ENCODE measurements at regions not wholly inside any gene's neighbourhood (a gene's known extent, or its start where the extent isn't known, plus 50 kb on each side); places are given as distances from the start of the nearest gene placed in this dataset.

GRCh38 chr10:108132303-108132702 lies 967.8 kb upstream of the SORCS1 start:
- H3K36me3 Mint-ChIP-seq = no peaks in the 10 kb centered on the region
- peaks cover 13% of the 10 kb centered on the region for H3K9me3 Mint-ChIP-seq
- ATAC-seq = no peak
- DNase-seq (ENCODE audit: low spot score in 2 of 2) = no peak
- no peak overlapping the region for H3K4me3 Mint-ChIP-seq
- H3K4me1 Mint-ChIP-seq = no peaks in the 10 kb centered on the region
- H3K27ac Mint-ChIP-seq = no peak overlapping the region

- ATAC-seq = no peak
- Mint-ChIP-seq H3K9me3 (peaks cover 14% of the 10 kb centered on the region), H3K4me1 (no peaks in the 10 kb centered on the region), H3K4me3 (no peak overlapping the region), H3K27ac (no peak overlapping the region), H3K36me3 (no peaks in the 10 kb centered on the region)
- no peak for DNase-seq (ENCODE audit: low spot score in 2 of 2)
Observed at GRCh38 chr10:108130575-108130974, 966.1 kb upstream of the SORCS1 start.

DNA sequence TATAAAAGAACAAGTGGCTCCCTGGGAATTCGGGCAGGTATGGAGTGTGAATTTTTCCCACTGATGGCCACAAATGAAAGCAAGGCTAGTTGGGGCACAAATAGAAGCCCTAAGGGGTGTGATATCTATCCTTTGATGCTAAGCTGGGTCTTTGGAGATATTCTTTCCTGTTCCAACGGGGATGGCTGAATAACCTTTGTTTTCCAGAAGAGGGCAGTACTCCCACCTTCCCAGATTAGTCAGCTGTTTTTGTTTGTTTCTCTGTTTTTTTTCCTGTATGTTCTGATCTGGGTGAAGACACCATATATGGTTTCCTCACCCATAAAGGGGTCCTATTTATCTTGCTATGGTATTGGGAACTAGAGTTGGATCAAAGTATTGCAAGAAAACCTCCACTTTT lies 947.7 kb upstream of the SORCS1 start:
- no peak overlapping the region for H3K4me3 Mint-ChIP-seq
- peaks cover 8% of the 10 kb centered on the region for H3K9me3 Mint-ChIP-seq
- DNase-seq (ENCODE audit: low spot score in 2 of 2) (no peak), ATAC-seq (no peak)
- no peak overlapping the region for H3K27ac Mint-ChIP-seq
- no peaks in the 10 kb centered on the region for H3K36me3 Mint-ChIP-seq
- H3K4me1 Mint-ChIP-seq = no peaks in the 10 kb centered on the region

- Mint-ChIP-seq H3K36me3 (no peaks in the 10 kb centered on the region), H3K4me3 (no peak overlapping the region), H3K4me1 (no peaks in the 10 kb centered on the region), H3K9me3 (peaks cover 27% of the 10 kb centered on the region), H3K27ac (no peak overlapping the region)
- no peak for DNase-seq (ENCODE audit: low spot score in 2 of 2)
- no peak for ATAC-seq
Observed at GRCh38 chr10:108104551-108105156, 940.1 kb upstream of the SORCS1 start.

GRCh38 chr10:108097258-108097657 lies 932.8 kb upstream of the SORCS1 start:
- Mint-ChIP-seq H3K27ac (no peak overlapping the region), H3K4me3 (no peak overlapping the region), H3K9me3 (peaks cover 20% of the 10 kb centered on the region), H3K4me1 (no peaks in the 10 kb centered on the region), H3K36me3 (no peaks in the 10 kb centered on the region)
- no peak for DNase-seq (ENCODE audit: low spot score in 2 of 2)
- ATAC-seq = no peak

DNA sequence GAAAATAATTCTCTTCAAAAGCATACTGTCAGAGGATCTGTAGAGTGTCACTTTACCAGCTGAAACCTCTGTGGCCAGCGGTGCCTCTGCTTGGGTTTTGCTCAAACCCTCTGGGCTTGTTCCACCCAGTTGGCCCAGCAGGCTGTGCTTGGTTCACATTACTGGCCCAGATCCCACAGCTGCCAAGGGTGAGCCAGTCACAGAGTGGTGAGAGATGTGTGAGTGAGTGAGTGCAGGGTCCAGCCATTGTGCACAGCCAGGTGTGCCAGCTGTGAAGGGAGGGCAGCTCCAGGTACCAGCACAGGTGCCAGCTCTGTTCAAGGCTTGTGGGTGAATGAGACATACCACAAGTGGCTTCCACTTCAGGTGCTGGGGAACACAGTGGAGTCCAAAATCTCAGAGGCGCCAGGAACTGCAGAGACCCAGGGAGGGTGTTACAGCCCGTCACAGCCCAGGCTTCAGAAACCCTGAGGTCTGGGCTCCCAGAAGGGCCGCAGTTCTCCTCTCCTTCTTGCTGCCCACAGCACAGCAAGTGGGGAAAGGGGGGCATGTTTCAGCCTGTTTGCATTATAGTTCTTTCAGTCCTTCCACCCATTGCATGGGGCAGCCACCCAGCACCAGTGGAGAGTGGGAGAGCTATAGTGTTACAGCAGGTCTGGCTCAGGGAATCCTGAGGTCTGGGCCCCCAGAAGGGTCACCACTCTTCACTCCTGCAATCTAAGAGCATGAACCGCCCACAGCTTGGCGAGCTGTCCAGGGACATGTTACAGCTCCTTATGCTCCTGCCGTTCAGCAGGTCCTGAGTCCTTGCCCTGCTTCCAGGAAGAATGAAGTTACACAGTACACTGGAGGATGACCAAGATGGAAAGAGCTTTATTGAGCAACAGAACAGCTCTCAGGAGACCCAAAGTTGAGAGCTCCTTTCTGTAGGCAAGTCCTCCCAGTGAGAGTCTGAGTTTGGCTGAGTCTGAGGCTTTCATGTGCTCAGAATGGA lies 931.7 kb upstream of the SORCS1 start:
- ATAC-seq (no peak), DNase-seq (ENCODE audit: low spot score in 2 of 2) (no peak)
- H3K4me1 Mint-ChIP-seq = no peaks in the 10 kb centered on the region
- H3K27ac Mint-ChIP-seq = no peak overlapping the region
- H3K4me3 Mint-ChIP-seq = no peak overlapping the region
- H3K9me3 Mint-ChIP-seq = peaks cover 22% of the 10 kb centered on the region
- H3K36me3 Mint-ChIP-seq = no peaks in the 10 kb centered on the region

DNA sequence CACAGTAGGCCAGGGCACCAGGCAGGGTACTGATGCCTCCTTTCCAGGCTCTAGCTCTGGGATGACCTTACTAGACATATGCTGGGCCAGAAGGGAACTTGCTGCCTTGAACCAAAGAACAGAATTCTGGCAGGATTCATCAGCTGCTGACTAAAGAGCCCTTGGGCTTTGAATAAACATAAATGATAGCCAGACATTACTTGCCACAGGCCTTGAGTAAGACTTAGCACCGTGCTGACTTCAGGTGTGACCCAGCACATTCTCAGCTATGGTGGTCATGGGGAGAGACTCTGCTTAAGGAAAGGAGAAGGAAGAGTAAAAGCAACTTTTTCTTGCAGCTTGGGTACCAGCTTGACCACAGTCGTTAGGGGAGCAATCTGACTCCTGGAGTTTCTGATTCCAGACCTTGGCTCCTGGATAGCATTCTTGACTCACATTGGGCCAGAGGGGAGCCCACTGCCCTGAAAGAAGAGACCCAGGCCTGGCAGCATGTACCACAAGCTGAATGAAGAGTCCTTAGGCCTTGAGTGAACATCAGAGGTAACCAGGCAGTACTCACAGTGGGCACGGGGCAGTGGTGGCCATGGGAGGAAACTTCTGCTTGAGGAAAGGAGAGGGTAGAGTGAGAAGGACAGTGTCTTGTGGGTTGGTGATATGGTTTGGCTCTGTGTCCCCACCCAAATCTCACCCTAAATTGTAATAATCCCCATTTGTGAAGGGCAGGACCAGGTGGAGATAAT lies 926.1 kb upstream of the SORCS1 start:
- ATAC-seq = no peak
- no peaks in the 10 kb centered on the region for H3K36me3 Mint-ChIP-seq

GRCh38 chr10:108086502-108086901 lies 922.0 kb upstream of the SORCS1 start:
- Mint-ChIP-seq H3K27ac (no peak overlapping the region), H3K4me3 (no peak overlapping the region), H3K9me3 (peaks cover 2% of the 10 kb centered on the region), H3K4me1 (no peaks in the 10 kb centered on the region), H3K36me3 (no peaks in the 10 kb centered on the region)
- ATAC-seq (peak; percentile 37), DNase-seq (ENCODE audit: low spot score in 2 of 2) (no peak)

More for the DNA sequence above, 926.1 kb upstream of the SORCS1 start:
- Mint-ChIP-seq H3K4me1 (no peaks in the 10 kb centered on the region), H3K27ac (no peak overlapping the region), H3K4me3 (no peak overlapping the region), H3K9me3 (peaks cover 10% of the 10 kb centered on the region)
- DNase-seq (ENCODE audit: low spot score in 2 of 2) = no peak

DNA sequence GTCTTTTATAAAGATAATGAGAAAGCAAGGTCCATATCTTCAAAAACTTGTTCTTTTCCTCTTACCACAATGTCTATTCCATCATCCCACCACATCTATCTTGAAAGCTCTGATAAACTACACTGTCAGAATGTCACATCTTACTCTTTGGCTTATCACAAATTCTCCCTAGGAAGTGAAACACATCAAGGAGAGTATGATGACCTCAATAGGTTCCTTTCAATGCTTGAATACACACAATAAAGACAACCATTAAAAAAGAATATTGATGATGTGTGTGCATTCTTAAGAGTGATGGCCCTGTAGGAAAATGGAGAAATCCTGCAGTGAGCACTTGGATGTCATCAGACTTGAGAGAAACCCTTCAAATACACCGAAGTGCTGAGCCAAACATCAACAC lies 918.1 kb upstream of the SORCS1 start:
- ATAC-seq (no peak), DNase-seq (ENCODE audit: low spot score in 2 of 2) (no peak)
- Mint-ChIP-seq H3K4me3 (no peak overlapping the region), H3K36me3 (no peaks in the 10 kb centered on the region), H3K4me1 (no peaks in the 10 kb centered on the region), H3K27ac (no peak overlapping the region), H3K9me3 (peaks cover 2% of the 10 kb centered on the region)

DNA sequence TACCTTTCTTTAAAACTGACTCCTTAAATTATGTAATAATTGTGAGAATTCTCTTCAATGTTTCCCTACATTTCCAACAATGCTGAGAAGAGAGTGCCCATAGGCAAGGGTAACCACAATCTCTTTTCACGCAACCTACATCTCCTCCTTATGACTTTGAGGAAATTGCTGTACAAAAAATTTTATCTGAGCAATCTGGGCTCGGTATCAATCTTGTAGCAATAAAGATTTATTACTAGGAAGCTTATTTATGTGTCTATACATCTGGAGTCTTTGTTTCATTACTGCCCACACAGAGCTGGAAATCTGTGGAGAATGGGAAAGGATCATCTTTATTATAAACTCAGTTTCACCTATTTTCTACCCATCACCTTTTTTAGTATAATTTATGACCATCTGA lies 913.8 kb upstream of the SORCS1 start:
- H3K4me3 Mint-ChIP-seq = no peak overlapping the region
- no peaks in the 10 kb centered on the region for H3K4me1 Mint-ChIP-seq
- H3K36me3 Mint-ChIP-seq = no peaks in the 10 kb centered on the region
- DNase-seq (ENCODE audit: low spot score in 2 of 2) (no peak), ATAC-seq (no peak)
- peaks cover 10% of the 10 kb centered on the region for H3K9me3 Mint-ChIP-seq
- no peak overlapping the region for H3K27ac Mint-ChIP-seq

GRCh38 chr10:108072466-108072865 lies 908.0 kb upstream of the SORCS1 start:
- ATAC-seq = no peak
- Mint-ChIP-seq H3K4me3 (no peak overlapping the region), H3K4me1 (no peaks in the 10 kb centered on the region), H3K27ac (no peak overlapping the region), H3K9me3 (peaks cover 24% of the 10 kb centered on the region), H3K36me3 (no peaks in the 10 kb centered on the region)
- DNase-seq (ENCODE audit: low spot score in 2 of 2) = no peak

DNA sequence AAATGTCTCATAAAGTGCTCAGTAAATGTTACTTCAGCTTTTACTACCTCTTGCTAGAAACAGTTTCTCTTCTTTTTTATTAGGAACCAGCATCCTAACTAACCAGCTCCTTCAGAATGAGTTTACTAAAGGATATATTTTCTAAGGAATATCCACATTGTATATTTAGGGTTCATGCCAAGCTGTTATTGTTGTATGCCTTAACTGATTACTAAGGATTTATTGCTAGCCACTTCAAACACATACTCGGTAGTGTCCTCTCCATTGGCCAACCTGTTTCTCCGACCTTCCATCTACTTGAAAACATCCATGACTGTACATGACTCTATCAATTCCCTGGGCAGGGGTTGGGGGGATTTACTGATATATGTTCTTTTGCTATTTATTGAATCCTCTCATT lies 906.3 kb upstream of the SORCS1 start:
- Mint-ChIP-seq H3K9me3 (peaks cover 19% of the 10 kb centered on the region), H3K4me3 (no peak overlapping the region), H3K4me1 (no peaks in the 10 kb centered on the region), H3K27ac (no peak overlapping the region), H3K36me3 (no peaks in the 10 kb centered on the region)
- ATAC-seq (no peak), DNase-seq (ENCODE audit: low spot score in 2 of 2) (no peak)

GRCh38 chr10:108069096-108069495 lies 904.6 kb upstream of the SORCS1 start:
- no peak for ATAC-seq
- no peaks in the 10 kb centered on the region for H3K36me3 Mint-ChIP-seq
- peaks cover 21% of the 10 kb centered on the region for H3K9me3 Mint-ChIP-seq
- no peak for DNase-seq (ENCODE audit: low spot score in 2 of 2)
- no peak overlapping the region for H3K4me3 Mint-ChIP-seq
- no peak overlapping the region for H3K27ac Mint-ChIP-seq
- no peaks in the 10 kb centered on the region for H3K4me1 Mint-ChIP-seq

DNA sequence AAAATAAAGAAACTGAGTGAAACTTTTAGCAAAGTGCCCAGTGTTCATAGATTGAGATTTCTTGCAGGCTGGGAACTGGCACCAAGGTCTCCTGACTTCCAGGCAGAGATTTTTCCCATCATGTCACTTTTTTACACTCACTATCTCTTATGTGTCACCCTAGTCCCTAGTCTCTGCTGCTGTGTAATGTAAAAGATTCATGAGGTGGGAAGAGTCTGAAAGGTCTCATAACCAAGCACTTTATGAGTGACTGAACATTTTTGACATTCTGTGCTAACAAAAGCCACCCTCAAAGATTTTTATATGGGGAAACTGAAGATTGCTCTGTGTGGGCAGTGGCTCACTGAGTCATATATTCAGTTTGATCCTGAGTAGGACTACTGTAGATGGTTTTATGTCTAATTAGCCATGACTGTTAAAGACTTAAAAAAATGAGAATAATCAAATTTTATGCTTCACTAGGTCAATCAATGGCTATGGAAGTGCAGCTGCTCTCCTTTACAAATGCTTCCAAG lies 900.3 kb upstream of the SORCS1 start:
- H3K27ac Mint-ChIP-seq = no peak overlapping the region
- no peak for ATAC-seq
- no peak for DNase-seq (ENCODE audit: low spot score in 2 of 2)
- H3K36me3 Mint-ChIP-seq = no peaks in the 10 kb centered on the region
- H3K4me1 Mint-ChIP-seq = no peaks in the 10 kb centered on the region
- H3K9me3 Mint-ChIP-seq = peaks cover 18% of the 10 kb centered on the region
- no peak overlapping the region for H3K4me3 Mint-ChIP-seq

DNA sequence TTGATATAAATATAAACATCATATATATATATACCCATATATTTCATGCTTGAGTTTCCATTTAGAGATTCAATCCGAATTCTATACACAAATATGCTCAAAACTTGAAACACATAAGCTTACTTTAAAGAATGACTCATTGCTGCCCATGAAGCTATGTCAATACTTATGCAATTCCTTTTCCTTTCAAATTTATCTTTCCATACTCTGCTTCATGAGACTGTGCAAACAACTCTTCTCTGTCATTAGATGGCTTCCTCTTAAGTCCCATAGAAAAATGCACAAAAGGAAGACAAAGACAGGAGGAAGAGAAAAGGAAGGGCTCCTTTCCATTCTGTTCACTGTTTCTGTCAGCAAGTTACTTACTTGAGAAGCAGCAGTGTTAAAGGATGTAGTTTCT lies 895.7 kb upstream of the SORCS1 start:
- H3K36me3 Mint-ChIP-seq = no peaks in the 10 kb centered on the region
- DNase-seq (ENCODE audit: low spot score in 2 of 2) = no peak

More for the DNA sequence above, 895.7 kb upstream of the SORCS1 start:
- no peak overlapping the region for H3K4me3 Mint-ChIP-seq
- H3K4me1 Mint-ChIP-seq = no peaks in the 10 kb centered on the region
- no peak for ATAC-seq
- H3K27ac Mint-ChIP-seq = no peak overlapping the region
- peaks cover 16% of the 10 kb centered on the region for H3K9me3 Mint-ChIP-seq

Measured in stimulated activated effector memory CD8-positive, alpha-beta T cell treated with anti-CD3 and anti-CD28 coated beads, Interleukin-12 subunit alpha, Interleukin-12 subunit beta, amount 100 ng/mL, for 72 hours (primary cell).